Fibroblast of skin of right quadriceps (primary cell): ENCODE measurements at regions not wholly inside any gene's neighbourhood (a gene's known extent, or its start where the extent isn't known, plus 50 kb on each side); places are given as distances from the start of the nearest gene placed in this dataset.

Source experiments
- DNase-seq: peaks from one replicate; pipeline ENCODE4 v3.0.0-alpha.2; 2013

- no peak for DNase-seq
These were observed 505.5 kb downstream of the LMO4 start for GRCh38 chr1:87834151-87834550.

- no peak for DNase-seq
These were observed 506.3 kb downstream of the LMO4 start for GRCh38 chr1:87834941-87835340.

- no peak for DNase-seq
These were observed 512.1 kb downstream of the LMO4 start for GRCh38 chr1:87840767-87841166.

- no peak for DNase-seq
These were observed 512.7 kb downstream of the LMO4 start for GRCh38 chr1:87841332-87841731.

GRCh38 chr1:87842156-87842555, 513.5 kb downstream of the LMO4 start:
- DNase-seq: peak; percentile 41

- DNase-seq: no peak
These were observed 515.6 kb downstream of the LMO4 start for GRCh38 chr1:87844251-87844650.

GRCh38 chr1:87851490-87851889, 522.8 kb downstream of the LMO4 start:
- no peak for DNase-seq

- DNase-seq: no peak
These were observed 523.9 kb downstream of the LMO4 start for GRCh38 chr1:87852410-87853161.

- peak; percentile 48 for DNase-seq
These were observed 525.1 kb downstream of the LMO4 start for GRCh38 chr1:87853576-87854351.

GRCh38 chr1:87863317-87863716, 534.6 kb downstream of the LMO4 start:
- DNase-seq: no peak

- DNase-seq: no peak
These were observed 536.0 kb downstream of the LMO4 start for GRCh38 chr1:87864676-87865075.

GRCh38 chr1:87866416-87866815, 537.7 kb downstream of the LMO4 start:
- DNase-seq: no peak

GRCh38 chr1:87867626-87868025, 538.9 kb downstream of the LMO4 start:
- no peak for DNase-seq

GRCh38 chr1:87869567-87869966, 540.9 kb downstream of the LMO4 start:
- DNase-seq: peak; percentile 70

- no peak for DNase-seq
These were observed 543.5 kb downstream of the LMO4 start for GRCh38 chr1:87872189-87872588.

- DNase-seq: no peak
These were observed 544.0 kb downstream of the LMO4 start for GRCh38 chr1:87872692-87873091.

- peak; percentile 8 for DNase-seq
These were observed 550.2 kb downstream of the LMO4 start for GRCh38 chr1:87878873-87879272.

GRCh38 chr1:87880098-87880760, 551.5 kb downstream of the LMO4 start:
- peak; percentile 11 for DNase-seq

- peak; percentile 31 for DNase-seq
These were observed 552.1 kb downstream of the LMO4 start for GRCh38 chr1:87880764-87881163.

GRCh38 chr1:87883906-87884305, 555.2 kb downstream of the LMO4 start:
- DNase-seq: no peak

GRCh38 chr1:87884581-87884980, 555.9 kb downstream of the LMO4 start:
- DNase-seq: no peak

GRCh38 chr1:87885278-87886025, 556.8 kb downstream of the LMO4 start:
- DNase-seq: no peak

- DNase-seq: no peak
These were observed 558.4 kb downstream of the LMO4 start for GRCh38 chr1:87887100-87887499.
